ENCODE measurements at regions not wholly inside any gene's neighbourhood (a gene's known extent, or its start where the extent isn't known, plus 50 kb on each side); places are given as distances from the start of the nearest gene placed in this dataset.

- TF ChIP-seq CTCF (IDR thresholded peaks at IDR 0.05; ENCODE audit: insufficient read depth, low read depth, low read length), result no peak
- TF ChIP-seq EZH2 (IDR thresholded peaks at IDR 0.05; ENCODE audit: insufficient read depth, low read length), result no peak
These were observed 102.2 kb upstream of the TMEM161B start for GRCh38 chr5:88370824-88371223.
